Activated CD8-positive, alpha-beta memory T cell treated with anti-CD3 and anti-CD28 coated beads for 1 hour (primary cell): ENCODE measurements at regions not wholly inside any gene's neighbourhood (a gene's known extent, or its start where the extent isn't known, plus 50 kb on each side); places are given as distances from the start of the nearest gene placed in this dataset.
A peak's percentile ranks its signal among the peaks of the same experiment; 100 is the strongest.

ENCODE experiments used
- DNase-seq, 2 donors: peaks; one replicate each; pipeline ENCODE4 v3.0.0-alpha.2; 2020; ENCODE audit warnings: low read depth in 1 of 2; ENCODE audit errors: extremely low read depth in 1 of 2

DNA sequence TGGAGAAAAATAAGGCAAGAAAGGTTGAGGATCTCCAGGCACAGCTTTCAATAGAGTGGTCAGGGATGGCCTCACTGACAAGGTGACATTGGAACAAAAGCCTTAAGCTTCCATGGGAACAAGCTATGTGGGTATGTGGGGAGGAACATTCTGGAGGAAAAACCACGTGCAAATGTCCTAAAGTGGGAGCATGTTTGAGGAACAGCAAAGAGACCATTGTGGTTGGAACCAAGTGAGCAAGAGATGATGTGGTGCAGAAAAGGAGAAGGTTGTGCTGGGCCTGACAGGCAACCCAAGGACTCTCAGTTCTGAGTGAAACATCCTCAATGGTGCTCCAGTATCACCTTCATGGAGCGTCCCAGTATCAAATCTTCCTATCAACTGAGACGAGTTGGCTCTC lies 184.0 kb downstream of the CAND1 start:
- DNase-seq = no peak

DNA sequence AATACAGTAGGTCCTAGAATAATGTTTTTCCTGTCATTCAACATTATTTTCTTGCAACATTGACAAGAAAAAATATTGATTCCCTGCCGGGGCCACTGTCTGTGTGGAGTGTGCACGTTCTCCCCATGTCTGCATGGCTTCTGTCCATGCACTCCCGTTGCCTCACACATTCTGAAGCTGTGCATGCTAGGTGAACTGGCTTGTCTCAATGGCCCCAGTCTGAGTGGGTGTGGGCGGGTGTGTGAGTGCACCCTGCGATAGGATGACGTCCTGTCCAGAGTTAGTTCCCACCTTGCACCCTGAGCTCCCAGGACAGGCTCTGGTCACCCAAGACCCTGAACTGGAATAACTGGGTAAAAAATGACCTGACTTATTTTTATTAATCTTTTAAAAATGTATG lies 186.1 kb downstream of the CAND1 start:
- no peak for DNase-seq

DNA sequence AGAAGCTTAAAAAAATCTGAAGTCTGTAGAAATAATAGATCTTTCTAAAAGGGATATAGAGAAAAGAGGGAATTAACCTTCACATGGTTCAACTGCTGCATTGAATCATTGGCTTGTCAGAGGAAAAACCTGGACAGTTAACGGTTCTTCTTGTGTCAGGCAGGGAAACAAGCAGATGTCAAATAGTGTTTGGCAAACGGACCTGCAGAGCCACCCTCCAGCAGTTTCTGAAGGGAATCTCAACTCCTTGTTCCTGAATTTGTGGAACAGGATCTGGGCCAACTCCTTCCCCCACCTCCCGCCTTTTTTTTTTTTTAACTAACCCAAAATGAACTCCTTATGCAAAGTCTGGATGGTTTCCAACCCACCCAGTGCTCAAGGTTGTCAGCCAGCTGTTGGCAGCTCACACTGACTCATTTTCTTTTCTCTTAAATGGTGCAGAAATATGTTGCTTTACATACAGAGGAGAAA lies 187.3 kb downstream of the CAND1 start:
- no peak for DNase-seq

DNA sequence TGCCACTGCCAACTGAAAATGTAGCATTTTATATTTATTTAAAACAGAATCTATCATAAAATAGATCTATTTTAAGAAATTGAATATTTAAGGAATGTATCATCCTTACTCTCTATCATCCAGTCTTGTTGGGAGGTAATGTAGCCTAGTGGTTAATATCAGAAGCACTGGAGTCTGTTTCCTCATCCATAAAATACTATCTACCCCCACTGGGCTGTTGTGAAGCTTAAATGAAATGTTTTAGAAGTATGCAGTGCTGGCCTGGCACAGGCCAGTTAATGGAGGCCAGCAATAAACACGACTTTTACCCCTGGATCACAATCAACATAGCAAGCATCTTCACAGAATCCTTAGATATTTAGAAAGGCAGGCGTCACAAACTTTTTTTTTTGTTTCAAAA lies 188.0 kb downstream of the CAND1 start:
- DNase-seq = no peak

DNA sequence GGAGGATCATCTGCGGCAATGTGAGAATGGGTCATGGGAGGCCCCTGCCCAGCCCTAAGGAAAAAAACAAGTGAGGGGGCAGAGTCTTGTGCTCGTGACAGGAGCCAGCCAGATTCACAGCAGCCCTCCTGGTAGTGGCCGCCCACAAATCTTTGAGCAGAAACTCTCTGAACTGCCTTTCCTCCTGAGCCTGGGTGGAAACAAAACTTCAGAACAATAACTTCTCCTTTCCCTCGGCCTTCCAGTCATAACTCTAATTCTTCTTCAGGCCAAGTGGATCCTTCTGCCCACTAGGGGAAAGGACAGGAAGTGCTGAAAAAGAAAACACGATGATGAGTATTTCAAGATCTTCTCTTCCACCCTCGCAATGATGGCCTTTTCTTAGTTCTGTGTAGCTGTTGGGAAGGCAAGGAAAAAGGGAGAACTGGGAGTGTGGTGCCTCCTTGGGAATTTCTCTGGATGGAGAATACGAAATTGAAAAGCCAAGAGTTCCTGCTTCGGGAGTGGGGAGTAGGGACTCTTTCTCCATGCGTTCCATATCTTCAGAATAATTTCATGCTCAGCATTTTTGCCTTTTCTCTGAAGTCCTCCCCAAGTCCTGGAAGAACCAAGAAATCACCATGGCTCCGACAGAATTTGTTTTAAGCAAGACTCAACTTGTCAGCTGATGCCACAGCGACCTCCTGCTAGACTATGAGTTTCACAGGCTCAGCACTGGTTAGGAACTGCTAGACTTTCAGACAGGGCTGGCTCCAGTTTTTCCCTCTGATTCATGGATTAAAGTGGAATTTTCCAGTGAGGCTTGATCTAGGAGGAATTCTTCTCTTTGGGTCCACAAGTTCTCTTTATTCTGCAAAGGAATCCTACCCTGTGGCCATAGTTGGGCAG lies 188.9 kb downstream of the CAND1 start:
- DNase-seq = no peak

DNA sequence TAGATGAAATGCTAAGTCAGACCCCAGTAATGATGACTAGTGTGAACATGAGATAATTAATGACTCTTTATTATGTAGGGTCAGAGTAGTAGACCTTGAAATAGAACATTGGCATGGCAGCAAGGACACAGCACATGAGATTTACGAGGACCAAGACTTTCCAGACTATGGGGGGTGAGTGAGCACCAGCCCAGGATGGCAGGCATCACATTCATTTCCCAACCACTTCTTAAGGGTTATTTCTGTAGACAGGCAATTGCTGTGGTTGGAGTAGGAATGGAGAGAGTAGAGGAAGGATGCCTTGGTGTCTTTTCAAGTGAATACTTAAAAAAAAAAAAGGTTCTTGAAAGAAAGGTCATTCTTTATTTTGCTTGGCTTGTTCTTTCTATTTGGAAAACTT lies 189.4 kb upstream of the DYRK2 start:
- DNase-seq = no peak

DNA sequence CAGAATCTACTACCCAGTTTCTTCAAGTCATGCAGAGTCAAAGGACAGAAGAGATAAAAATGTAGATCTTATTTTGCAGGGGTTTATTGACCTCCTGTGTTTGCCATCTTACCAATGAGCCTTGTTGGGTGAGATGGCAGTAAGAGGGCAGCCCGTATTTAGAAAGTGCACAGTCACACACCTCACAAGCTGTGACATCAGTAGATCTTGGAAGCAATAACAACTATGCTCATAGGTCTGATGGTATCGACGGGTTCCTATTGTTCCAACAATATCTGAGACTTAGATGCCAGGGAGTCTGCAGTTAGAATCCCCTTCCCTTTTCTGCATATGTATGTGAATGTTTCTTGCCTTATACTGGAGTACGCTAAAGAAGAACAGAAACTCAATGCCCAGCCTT lies 189.0 kb upstream of the DYRK2 start:
- DNase-seq = no peak

DNA sequence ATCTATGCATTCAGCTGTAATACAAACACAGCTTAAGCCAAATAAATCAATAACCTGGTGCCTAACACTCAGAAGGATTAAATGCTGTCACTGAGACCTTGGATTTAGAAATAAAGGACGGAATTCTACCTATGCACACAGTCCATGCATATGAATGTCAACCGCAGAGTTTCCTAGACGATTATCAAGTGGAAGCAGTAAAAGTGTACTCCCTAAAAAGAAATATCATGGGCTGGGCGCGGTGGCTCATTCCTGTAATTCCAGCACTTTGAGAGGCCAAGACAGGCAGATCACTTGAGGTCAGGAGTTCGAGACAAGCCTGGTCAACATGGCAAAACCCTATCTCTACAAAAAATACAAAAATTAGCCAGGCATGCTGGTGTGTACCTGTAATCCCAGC lies 188.2 kb upstream of the DYRK2 start:
- no peak for DNase-seq

DNA sequence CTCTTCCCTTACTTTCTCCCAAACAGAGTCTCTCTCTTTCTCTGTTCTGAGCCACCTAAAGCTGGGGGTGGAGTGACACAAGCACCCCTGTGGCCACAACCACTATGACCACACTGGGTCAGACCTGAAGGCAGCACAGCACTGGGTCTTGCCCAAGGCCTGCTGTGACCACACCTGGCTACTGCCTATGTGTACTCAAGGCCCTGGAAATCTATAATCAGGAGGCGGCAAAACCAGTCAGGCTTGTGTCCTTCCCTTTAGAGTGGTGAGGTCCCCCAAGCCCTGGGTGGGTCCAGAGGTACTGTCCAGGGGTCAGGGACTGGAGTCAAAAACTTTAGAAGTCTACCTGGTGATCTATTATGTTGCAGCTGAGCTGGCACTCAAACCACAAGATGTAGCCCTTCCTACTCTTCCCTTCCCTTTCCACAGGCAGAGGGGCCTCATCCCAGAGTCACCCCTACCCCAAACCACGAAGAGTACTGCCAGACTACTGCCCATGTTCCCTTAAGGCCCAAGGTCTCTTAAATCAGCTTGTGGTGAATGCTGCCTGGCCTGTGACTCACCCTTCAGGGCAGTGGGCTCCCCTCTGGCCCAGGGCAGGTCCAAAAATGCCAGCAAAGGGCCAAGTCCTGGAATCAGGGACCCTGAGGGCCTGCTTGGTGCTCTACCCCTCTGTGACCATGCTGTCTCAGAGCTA lies 179.8 kb upstream of the DYRK2 start:
- DNase-seq = no peak

DNA sequence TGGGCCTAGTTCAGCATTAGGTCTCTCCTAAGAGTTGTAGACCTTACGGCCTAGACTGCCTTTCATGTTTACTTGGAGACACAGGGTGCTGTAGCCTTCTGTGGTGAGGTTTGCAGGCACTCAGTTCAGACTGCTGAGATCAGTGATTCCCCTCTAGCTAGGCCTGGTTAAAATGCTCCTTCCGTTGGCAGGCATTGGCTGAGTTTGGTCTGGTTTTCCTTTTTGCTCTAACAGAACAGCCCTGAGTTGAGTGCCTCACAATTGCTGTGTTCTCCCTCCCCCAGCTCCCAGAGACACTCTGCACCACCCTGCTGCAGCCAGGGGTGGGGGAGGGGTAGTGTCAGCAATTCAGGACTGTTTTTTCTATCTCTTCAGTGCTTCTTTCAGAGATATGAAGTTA lies 178.9 kb upstream of the DYRK2 start:
- DNase-seq = no peak

DNA sequence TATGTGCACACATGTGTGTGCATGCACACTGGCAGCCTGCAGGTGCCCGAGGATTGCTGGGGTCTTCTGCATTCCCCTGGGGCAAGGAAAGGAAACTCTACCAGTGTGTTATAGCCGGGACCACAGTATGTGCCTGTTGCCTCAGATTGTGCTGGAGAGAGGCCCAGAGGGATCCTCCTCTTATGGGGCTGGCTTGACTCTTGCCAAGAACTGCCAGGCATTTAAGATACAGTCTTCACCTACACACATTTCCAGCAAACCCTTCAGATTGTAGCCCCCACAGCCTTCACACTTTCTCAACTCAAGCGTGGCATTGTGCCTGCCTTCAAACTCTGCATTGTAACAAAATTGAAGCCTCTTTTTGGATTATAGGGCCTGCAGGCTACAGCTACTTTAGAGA lies 176.7 kb upstream of the DYRK2 start:
- DNase-seq = no peak

DNA sequence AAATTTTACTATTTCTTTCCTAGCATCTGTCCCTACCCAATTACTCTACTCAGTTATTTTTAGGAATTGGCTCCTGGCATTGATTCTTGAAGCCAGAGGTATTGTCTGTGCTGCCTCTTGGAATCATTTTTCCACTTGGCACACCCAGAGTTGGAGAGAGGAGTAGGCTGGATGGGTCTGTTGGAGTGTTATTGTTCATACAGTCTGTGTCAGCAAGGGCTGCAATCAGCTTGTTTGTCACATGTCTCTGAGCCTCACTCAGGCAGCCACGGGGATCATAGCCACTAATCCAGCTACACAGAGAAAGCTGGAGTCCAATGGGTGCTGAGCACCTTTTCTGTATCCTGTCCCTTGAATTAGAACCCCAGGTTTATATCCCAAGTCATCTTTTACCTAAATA lies 176.0 kb upstream of the DYRK2 start:
- no peak for DNase-seq

DNA sequence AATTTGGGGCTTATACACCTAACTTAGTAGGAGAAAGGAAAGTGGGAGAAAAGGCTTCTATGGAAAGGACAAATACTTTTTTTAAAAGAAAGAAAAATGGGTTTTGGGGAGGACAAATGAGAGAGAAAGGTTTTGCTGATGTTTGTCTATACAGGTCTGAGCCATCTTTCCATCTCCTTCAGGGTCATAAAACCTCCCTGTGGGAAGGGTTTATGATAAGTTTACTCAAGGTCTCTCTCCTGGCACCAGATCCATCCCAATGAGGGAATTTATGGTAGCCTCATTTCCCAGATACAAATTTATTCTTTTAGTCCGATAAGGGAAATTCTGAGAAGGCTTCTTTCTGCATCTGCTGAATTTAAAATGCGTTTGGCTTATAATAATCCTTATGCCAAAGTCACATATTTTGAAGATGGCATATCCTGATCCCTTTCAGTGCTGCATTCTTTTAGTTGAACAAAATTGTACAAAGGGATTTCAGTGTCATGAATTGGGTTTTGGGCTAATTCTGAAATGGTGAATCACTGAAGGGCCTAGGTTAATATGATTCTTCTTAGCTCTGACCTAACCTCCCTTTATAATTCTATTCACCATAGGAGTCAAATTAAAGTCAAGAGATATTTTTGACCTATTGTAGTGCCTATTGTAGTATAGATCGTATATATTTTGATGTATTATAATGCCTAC lies 173.5 kb upstream of the DYRK2 start:
- DNase-seq = no peak

DNA sequence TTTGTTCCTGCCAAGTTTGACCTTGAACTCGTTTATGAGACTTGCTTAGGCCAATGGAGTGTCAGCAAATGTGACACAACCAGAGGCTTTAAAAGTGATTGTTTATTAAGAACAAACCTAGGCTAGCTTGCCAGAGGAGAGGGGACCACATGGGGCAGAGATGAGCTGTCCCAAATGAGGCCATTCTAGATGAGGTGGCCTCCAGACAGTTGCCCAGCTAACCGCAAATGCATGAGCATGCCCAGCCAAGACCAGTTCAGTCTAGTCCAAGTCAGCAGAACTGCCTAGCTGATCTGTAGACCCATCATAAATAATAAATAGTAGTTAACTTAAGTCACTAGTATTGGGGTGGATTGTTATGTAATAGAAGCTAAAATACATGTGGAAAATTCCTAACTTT lies 172.8 kb upstream of the DYRK2 start:
- DNase-seq = no peak

DNA sequence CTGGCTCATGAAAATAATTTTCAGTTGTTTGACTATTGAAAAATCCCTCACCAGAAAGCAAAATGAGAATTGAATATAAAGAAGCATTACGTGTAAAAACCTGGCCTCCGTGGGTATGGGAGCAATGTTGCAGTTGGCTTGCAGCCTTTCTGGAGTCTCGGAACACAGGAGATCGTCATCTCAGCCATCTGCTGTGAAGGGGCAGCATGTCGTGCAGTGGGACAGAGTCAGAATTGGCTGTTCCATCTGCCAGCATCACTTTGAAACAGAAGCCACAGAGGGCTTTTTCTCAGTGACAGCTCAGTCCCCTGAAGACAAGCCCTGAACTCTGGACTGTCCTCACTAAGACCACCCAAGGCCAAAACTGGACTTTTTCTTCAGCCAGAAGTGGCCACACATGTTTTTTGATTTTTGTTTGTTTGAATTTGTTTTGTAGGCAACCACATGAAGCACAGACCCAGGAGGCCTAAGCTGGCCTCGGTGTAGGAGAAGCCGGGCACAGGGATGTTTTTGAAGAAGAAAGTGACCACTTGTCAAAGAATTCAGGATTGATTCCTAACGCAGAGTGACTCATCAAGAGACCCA lies 170.8 kb upstream of the DYRK2 start:
- no peak for DNase-seq

DNA sequence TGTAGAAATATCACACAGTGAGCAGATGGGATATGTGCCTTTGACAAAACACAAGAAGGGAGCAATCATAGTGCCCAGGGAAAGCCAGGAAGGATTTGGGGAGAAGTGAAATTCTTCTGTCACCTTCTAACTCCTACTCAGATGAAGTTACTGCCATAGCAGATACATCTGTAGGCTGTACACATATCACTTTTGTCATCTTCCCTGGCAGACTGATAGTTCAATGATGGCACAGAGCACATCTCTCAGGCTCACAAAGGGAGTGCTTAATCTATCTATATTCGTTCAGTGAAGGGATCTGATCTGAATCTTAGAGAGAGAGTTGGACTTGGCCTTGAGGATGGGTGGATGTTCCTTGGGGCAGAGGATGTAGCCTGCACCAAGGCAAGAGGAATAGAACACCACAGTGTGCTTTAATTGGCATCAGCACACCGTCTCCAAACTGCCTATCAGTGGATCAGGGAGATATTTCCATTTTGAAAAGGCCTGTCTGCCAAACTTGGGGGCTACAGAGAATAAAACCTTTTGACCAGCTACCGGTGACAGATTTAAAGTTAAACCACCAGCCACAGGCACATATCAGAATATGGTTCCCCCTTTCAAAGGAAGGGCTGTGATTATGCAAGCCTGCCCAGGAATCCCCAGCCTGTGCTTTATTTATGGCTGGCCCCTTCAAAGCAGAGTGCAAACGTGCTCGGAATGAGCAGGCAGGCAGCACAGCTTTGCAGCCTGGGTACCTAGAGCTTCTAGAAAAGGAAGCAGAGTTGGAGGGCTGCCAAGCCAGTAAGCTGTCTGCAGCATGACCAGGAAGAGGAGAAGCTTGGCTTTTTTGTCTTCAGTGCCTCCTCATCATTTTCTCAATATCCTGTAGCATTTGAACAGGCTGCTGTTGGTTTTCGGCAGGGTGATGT lies 165.5 kb upstream of the DYRK2 start:
- DNase-seq = peak; percentile 61

DNA sequence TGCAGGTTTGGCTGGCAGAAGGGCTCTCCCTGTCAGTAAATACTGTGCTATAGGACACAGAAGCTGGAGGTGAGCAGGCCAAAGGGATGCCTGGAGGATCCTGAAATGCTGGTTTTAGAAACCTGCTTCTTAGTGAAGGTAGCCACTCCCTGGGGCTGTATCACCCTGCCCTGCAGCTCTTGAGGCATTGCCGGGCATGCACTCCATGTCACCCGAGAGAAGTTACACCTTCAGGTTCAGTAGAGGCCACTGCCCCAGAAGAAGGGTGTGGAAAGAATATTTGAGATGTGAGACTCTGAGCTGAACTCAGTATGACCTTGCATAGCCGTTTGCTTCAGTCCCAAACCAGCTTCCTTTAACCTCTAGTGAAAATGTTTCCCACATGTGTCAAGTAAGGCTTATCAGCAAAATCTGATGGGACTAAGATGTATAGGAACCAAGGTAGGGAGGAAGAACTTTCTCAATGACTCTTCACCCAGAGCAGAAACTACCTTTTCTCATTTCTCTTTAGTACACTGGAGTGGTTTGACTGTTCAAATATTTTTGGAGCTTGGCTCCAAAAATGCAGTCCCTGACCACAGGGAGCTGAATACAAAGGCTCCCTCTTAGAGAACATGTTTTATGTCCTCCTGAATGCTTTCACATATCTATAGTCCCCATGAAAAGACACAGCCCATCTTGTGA lies 164.5 kb upstream of the DYRK2 start:
- no peak for DNase-seq

DNA sequence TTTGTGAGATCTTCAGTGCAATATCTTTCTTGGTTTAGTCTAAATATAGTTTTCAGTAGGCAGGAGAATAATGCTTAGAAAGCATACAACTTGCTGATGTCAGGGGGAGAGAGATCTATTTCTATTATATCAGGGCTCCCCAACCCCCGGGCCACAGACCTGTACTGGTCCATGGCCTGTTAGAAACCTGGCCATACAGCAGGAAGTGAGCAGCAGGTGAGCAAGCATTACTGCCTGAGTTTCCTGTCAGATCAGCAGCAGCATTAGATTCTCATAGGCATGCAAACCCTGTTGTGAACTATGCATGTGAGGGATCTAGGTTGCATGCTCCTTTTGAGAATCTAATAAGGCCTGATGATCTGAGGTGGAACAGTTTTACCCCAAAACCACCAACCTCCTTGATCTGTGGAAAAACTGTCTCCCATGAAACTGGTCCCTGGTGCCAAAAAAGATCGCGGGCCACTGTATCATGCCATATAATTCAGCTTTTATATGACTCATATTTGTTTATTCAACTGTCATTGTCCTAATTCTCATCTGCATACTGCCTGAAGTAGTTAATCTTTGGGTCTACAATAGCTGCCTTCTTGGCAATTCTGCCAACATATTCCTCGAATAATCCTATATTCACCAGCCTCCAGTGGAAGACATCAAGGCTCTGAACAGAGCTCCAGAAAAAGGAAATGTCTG lies 163.6 kb upstream of the DYRK2 start:
- no peak for DNase-seq

DNA sequence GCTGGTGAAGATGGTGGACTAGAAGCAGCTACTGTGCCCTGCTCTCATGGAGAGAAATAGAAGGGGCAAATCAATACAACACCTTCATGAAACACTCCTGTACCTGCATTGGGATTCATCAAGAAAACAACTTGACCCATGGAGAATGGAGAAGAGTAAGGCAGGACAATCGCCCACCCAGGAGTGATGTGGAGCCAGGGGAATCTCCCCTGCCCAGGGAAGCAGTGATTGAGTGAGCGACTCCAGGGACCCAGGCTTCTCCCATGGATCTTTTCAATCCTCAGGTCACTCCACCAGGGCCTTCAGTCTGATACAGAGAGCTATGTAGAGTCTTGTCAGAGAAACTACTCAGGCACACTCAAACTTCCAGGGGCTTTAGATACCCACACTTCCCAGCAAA lies 161.9 kb upstream of the DYRK2 start:
- no peak for DNase-seq
